Activated naive CD8-positive, alpha-beta T cell treated with anti-CD3 and anti-CD28 coated beads, Interleukin-2, amount 10 ng/mL, durations not matched to agents 7 days and 5 days (primary cell): ENCODE measurements at regions not wholly inside any gene's neighbourhood (a gene's known extent, or its start where the extent isn't known, plus 50 kb on each side); places are given as distances from the start of the nearest gene placed in this dataset.
A peak's percentile ranks its signal among the peaks of the same experiment; 100 is the strongest.

Source experiments
- ATAC-seq: fragments of 150-1000 bp; cut with Tn5 transposase; one replicate; pipeline ENCODE4 v1.10.0; 2021; ENCODE audit warnings: low read depth, moderate library complexity
- POLR2A ChIA-PET: fragments of 350-600 bp; sonication (Branson Sonifier 250); formaldehyde crosslinking; loops from one replicate; lab custom pipeline; 2021; ENCODE audit warnings: antibody characterized with exemption; lab: Charles Lee
- DNase-seq: peaks from one replicate; pipeline ENCODE4 v3.0.0; 2021
- H3K27ac Mint-ChIP-seq: one replicate; pipeline ENCODE4 v1.8.0; 2022; ENCODE audit warnings: mild to moderate bottlenecking, mixed read lengths
- H3K27me3 Mint-ChIP-seq: one replicate; pipeline ENCODE4 v1.8.0; 2022; ENCODE audit warnings: mild to moderate bottlenecking, moderate library complexity, mixed read lengths
- H3K36me3 Mint-ChIP-seq: one replicate; pipeline ENCODE4 v1.8.0; 2021; ENCODE audit warnings: mild to moderate bottlenecking, mixed read lengths
- H3K4me1 Mint-ChIP-seq: one replicate; pipeline ENCODE4 v1.8.0; 2021; ENCODE audit warnings: mixed read lengths
- H3K4me3 Mint-ChIP-seq: one replicate; pipeline ENCODE4 v1.8.0; 2022; ENCODE audit warnings: mild to moderate bottlenecking, moderate library complexity, mixed read lengths
- H3K9me3 Mint-ChIP-seq: one replicate; pipeline ENCODE4 v1.8.0; 2021; ENCODE audit warnings: mixed read lengths

DNA sequence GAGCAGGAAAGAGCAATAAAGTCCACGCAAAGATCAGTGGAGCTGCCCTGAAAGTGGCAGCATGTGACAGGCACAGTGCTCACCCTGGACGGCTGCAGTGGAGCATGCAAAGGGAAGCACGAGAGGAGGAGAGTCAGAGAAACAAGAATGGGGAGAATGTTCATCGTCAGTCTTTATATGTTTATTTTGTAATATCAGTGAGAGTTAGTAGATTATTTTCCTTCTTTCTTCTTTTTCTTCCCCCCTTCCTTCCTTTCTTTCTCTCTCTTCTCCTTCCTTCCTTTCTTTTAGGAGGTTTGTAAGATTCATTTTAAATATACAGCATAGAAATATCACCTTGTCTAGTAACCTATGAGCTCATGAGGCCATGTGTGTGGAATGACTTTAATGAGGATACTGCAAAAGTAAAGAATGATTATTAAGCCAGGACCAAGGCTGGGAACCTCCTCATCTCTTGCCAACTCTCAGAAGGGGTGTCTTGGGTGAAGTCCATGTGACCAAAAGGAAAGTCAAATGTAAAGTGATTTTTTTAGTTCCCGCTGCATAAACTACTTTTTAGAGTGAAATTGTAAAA, 321.1 kb downstream of the AASDHPPT start:
- no peaks in the 10 kb centered on the region for H3K27me3 Mint-ChIP-seq
- POLR2A ChIA-PET: no interaction called here
- ATAC-seq: no peak
- H3K9me3 Mint-ChIP-seq: peaks cover 11% of the 10 kb centered on the region
- H3K27ac Mint-ChIP-seq: no peak overlapping the region
- H3K4me3 Mint-ChIP-seq: no peak overlapping the region
- H3K36me3 Mint-ChIP-seq: no peaks in the 10 kb centered on the region
- no peaks in the 10 kb centered on the region for H3K4me1 Mint-ChIP-seq
- DNase-seq: no peak

DNA sequence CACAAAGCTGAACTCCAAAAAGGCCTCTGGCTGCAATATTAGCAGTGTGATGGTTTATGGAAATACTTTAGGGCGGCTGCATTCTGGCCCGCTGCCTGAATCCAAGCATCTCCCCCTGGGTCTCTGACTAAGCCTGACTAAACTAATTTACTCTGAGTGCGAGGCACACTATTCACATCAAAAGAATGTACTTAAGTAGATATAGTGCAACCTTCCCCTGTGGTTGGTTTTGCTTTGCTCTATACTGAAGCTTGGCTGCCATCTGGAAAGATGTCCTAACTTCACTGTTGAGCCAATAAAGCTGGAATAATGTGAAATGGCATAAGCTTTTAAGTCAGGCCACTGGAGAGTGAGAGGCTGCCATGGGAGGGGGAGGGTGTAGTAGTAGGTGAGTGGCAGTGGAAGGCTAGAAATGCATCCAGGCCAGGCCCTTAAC, 321.6 kb downstream of the AASDHPPT start:
- no peak overlapping the region for H3K27ac Mint-ChIP-seq

DNA sequence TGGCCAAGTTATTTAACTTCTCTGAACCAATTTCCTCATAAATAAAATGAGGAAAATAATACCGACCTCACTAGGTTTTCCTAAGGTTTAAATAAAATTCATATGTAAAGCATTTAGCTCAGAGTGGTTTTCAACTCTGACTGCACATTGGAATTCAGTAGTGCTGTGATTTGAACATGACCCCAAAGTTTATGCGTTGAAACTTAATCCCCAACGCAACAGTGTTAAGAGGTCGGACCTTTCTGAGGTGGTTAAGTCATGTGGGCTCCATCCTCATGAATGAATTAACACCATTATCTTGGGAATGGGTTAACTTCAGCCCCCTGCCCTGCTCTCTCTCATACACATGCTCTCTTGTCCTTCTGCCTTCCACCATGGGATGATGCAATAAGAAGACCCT, 322.2 kb downstream of the AASDHPPT start:
- POLR2A ChIA-PET: no interaction called here
- Mint-ChIP-seq H3K27me3 (no peaks in the 10 kb centered on the region), H3K9me3 (peaks cover 11% of the 10 kb centered on the region), H3K4me3 (no peak overlapping the region), H3K36me3 (no peaks in the 10 kb centered on the region), H3K4me1 (no peaks in the 10 kb centered on the region), H3K27ac (no peak overlapping the region)
- DNase-seq (no peak), ATAC-seq (no peak)

More for the DNA sequence above, 321.6 kb downstream of the AASDHPPT start:
- Mint-ChIP-seq H3K4me1 (no peaks in the 10 kb centered on the region), H3K27me3 (no peaks in the 10 kb centered on the region), H3K9me3 (peaks cover 13% of the 10 kb centered on the region), H3K36me3 (no peaks in the 10 kb centered on the region), H3K4me3 (no peak overlapping the region)
- no peak for DNase-seq
- POLR2A ChIA-PET: no interaction called here
- no peak for ATAC-seq

DNA sequence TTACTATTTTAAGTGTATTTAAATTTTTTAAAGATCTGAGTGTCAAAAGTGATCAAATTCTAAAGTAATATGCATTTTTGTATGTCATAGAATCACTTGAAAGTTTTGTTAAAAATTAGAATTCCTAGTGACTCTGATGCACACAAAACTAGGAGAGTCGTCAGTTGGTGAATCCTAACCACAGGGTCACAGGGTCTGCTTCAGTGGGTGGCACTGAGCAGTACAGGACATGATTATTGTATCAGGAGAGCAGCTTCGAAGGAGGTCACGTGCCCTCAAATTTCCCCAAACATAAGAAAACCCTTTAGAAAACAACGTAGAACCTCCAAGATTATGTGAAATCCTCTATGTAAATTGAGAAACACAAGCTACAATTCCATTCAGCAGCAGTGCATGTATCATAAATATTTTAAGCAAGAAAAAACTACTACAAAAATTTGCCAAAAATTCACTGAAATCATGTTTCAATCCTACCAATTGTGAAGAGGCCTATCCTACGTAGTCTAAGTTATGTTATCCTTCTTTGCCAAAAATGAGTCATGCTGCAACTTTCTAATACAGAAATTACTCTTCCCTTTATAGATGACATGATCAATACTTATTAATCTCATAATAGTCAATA, 323.6 kb downstream of the AASDHPPT start:
- no peak overlapping the region for H3K27ac Mint-ChIP-seq
- H3K4me1 Mint-ChIP-seq: no peaks in the 10 kb centered on the region
- POLR2A ChIA-PET: no interaction called here

DNA sequence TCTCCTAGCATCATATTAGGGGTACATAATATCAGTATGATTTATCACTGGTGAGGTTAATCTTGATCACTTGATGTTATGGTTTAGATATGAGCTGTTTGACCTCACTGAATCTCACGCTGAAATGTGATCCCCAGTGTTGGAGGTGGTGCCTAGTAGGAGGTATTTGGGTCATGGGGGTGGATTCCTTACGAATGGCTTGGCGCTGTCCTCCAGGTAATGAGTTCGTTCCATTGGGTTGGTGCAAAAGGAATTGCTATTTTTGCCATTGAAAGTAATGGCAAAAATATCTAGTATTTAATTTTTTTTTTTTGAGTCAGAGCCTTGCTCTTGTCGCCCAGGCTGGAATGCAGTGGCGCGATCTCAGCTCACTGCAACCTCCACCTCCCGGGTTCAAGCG, 326.3 kb downstream of the AASDHPPT start:
- H3K36me3 Mint-ChIP-seq: no peaks in the 10 kb centered on the region

More for the DNA sequence above, 323.6 kb downstream of the AASDHPPT start:
- Mint-ChIP-seq H3K27me3 (no peaks in the 10 kb centered on the region), H3K9me3 (peaks cover 8% of the 10 kb centered on the region), H3K4me3 (no peak overlapping the region), H3K36me3 (no peaks in the 10 kb centered on the region)
- ATAC-seq: no peak
- no peak for DNase-seq

DNA sequence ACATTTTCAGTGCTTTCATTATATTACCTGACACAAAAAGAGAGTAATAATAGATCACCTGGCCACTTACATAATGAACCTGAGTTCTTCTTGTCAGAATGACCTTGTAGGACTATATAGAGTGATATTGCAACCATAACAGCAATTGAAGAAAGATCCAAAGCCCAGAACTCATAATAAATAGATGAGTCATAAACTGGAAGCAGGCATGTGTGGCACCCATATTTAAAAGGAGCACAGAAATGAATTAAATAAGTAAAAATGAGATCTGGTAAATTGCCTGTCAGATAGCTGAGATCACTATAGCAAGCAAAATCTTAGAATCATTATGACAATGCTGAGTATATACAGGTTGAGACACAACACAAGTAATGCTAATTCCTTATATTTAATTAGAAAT, 331.8 kb downstream of the AASDHPPT start:
- Mint-ChIP-seq H3K27ac (no peak overlapping the region), H3K9me3 (no peaks in the 10 kb centered on the region), H3K36me3 (no peaks in the 10 kb centered on the region), H3K4me1 (no peaks in the 10 kb centered on the region), H3K27me3 (no peaks in the 10 kb centered on the region), H3K4me3 (no peak overlapping the region)
- POLR2A ChIA-PET: no interaction called here
- ATAC-seq: no peak
- no peak for DNase-seq

More for the DNA sequence above, 326.3 kb downstream of the AASDHPPT start:
- Mint-ChIP-seq H3K9me3 (peaks cover 4% of the 10 kb centered on the region), H3K4me1 (no peaks in the 10 kb centered on the region), H3K27me3 (no peaks in the 10 kb centered on the region), H3K4me3 (no peak overlapping the region), H3K27ac (no peak overlapping the region)
- ATAC-seq (no peak), DNase-seq (no peak)
- POLR2A ChIA-PET: no interaction called here

DNA sequence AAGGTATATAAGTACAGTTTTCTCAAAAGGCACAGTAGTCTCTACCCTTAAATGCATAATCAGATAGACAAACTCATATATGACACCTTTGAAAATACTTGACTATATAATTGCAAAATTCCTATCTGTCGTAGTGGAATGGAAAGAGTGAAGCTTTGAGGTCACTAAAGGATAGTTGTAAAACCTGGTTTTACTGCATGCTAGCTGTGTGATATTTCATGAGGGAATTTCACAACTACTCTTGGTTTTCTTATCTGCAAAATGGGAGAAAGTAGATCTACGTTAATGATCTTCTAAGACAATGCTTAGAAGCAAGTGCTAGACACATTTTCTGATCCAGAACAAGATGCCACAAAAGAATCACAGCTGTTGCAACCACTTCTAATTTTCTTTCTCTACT, 332.2 kb downstream of the AASDHPPT start:
- no peak overlapping the region for H3K27ac Mint-ChIP-seq
- no peaks in the 10 kb centered on the region for H3K4me1 Mint-ChIP-seq
- ATAC-seq (no peak), DNase-seq (no peak)
- no peaks in the 10 kb centered on the region for H3K27me3 Mint-ChIP-seq
- H3K9me3 Mint-ChIP-seq: no peaks in the 10 kb centered on the region
- H3K4me3 Mint-ChIP-seq: no peak overlapping the region
- POLR2A ChIA-PET: no interaction called here
- no peaks in the 10 kb centered on the region for H3K36me3 Mint-ChIP-seq

DNA sequence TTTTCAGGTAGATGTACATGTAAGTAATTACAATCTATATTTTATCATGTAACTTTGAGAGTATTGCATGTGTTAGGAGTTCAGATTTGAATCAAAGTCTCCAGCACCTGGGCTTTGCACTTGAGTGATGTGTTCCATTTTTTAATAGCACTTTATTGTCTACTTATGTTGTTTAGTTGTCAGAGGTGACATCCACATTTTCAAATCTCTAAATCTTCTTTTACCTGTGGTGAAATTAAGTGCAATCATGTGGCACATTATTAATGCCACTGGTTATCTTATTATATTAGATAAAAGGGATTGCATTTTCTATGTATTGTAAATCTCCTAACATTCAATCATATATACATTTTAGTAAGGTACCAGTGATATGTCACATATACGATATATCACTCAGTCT, 333.4 kb downstream of the AASDHPPT start:
- POLR2A ChIA-PET: no interaction called here
- Mint-ChIP-seq H3K36me3 (no peaks in the 10 kb centered on the region), H3K27ac (no peak overlapping the region)

DNA sequence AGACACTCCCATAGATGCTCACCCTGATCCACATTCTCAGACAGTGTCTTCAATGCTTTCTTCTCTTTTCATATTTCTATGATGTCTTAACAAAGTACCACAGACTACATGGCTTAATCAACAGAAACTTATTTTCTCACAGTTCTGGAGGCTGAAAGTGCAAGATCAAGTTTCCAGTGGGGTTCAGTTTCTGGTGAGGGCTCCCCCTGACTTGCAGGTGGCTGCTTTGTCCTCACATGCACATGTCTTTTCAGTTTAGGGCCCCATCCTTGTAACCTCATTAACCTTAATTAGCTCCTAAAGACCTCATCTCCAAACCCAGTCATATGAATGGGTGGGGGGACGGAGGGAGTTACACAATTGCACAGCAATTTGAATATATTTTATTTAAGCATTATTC, 335.8 kb downstream of the AASDHPPT start:
- ATAC-seq (no peak), DNase-seq (no peak)
- Mint-ChIP-seq H3K27me3 (no peaks in the 10 kb centered on the region), H3K4me3 (no peak overlapping the region), H3K9me3 (no peaks in the 10 kb centered on the region), H3K4me1 (no peaks in the 10 kb centered on the region), H3K36me3 (no peaks in the 10 kb centered on the region), H3K27ac (no peak overlapping the region)
- POLR2A ChIA-PET: no interaction called here

More for the DNA sequence above, 333.4 kb downstream of the AASDHPPT start:
- ATAC-seq: no peak
- Mint-ChIP-seq H3K27me3 (no peaks in the 10 kb centered on the region), H3K4me1 (no peaks in the 10 kb centered on the region), H3K4me3 (no peak overlapping the region), H3K9me3 (no peaks in the 10 kb centered on the region)
- DNase-seq: no peak

DNA sequence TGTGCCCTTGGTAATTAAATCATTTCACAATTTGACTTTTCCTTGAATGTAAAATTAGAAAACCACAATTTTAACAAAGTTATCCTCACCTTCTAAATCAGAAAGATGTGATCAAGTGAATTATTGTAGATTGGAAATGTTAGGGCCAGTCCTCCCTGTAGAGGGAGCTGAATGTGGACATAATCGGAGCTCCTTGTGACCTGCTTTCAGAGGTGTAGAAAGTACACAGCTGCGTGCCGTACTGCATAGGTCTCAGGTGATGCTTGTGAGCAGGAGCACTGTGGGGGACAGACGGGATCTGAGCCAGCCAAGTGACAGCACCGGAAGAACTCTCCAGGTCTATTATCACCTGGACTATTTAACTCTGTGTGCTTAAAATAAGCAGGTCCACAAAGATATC, 338.0 kb downstream of the AASDHPPT start:
- no peaks in the 10 kb centered on the region for H3K27me3 Mint-ChIP-seq
- H3K4me3 Mint-ChIP-seq: no peak overlapping the region
- H3K4me1 Mint-ChIP-seq: no peaks in the 10 kb centered on the region
- H3K9me3 Mint-ChIP-seq: no peaks in the 10 kb centered on the region
- H3K36me3 Mint-ChIP-seq: no peaks in the 10 kb centered on the region
- ATAC-seq (no peak), DNase-seq (no peak)
- H3K27ac Mint-ChIP-seq: peak overlapping the region; percentile 44
- POLR2A ChIA-PET: no interaction called here

DNA sequence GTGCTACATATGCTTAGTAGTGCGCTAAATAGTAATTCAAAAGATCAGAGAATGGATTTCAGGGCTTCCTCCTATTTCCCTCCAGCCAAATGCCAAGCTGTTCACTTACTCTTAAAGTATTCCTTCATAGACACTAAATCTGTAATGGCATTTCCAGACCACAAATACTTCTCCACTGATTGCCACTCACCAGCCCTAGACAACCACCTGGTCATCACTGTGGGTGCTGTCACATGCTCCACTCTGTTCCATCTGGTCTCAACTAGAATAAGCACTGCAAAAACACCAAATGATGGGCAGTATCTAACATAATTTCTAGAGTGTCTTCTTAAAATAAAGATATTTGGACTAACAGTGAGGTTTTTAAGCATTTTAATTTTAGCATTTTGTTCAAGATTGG, 341.3 kb downstream of the AASDHPPT start:
- ATAC-seq (no peak), DNase-seq (no peak)
- POLR2A ChIA-PET: no interaction called here
- Mint-ChIP-seq H3K36me3 (no peaks in the 10 kb centered on the region), H3K9me3 (no peaks in the 10 kb centered on the region), H3K27me3 (no peaks in the 10 kb centered on the region), H3K27ac (no peak overlapping the region), H3K4me3 (no peak overlapping the region), H3K4me1 (no peaks in the 10 kb centered on the region)

DNA sequence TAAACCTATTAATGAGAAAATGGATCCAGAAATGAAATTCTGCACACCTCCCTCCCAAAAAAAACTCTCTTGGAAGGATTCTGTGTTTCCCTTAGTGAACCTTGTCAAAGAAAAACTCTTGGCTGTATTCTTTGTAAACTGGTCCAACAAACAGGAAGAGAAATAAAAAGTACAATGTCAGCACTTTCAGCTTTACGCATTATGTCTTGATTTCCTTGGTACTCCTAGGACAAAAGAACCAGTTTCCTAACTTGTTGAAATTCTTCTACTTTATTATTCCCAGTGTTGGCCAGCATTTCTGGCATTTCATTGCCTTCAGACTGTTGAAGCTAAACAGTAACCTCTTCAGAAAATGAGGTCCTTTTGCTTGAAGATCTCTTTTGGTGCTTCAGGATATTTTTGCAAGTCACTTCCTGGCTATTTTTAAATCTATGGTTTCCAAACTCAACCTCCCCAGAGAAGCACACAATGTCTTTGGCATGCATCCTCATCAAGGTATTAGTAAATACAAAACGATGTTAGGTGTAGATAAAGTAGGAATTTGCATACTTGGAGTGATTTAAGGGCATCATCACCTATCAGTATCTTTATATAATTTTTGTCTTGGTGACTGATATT, 342.7 kb downstream of the AASDHPPT start:
- Mint-ChIP-seq H3K27ac (no peak overlapping the region), H3K4me1 (no peaks in the 10 kb centered on the region), H3K36me3 (no peaks in the 10 kb centered on the region), H3K9me3 (peaks cover 2% of the 10 kb centered on the region), H3K27me3 (no peaks in the 10 kb centered on the region), H3K4me3 (no peak overlapping the region)
- ATAC-seq (no peak), DNase-seq (no peak)
- POLR2A ChIA-PET: no interaction called here

DNA sequence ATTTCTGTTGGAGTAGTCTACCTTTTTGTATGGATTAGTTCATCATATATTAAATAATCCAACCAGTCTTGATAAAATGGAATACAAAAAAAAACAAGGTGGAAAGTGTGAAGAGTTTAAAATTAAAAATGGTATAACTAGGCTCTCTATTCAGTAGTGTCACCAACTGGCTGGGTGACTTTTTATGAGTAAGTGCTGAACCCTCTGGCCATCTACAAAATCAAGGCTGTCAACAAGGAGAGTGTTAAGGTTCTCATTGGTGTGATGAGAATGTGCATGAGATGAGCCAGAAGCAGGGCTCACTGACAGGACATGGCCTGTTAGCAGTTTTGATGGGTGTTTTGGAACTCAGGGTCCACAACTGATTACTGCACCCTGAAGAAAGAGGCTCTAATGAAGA, 343.2 kb downstream of the AASDHPPT start:
- H3K27ac Mint-ChIP-seq: no peak overlapping the region
- H3K4me3 Mint-ChIP-seq: no peak overlapping the region
- no peaks in the 10 kb centered on the region for H3K4me1 Mint-ChIP-seq
- H3K27me3 Mint-ChIP-seq: no peaks in the 10 kb centered on the region
- DNase-seq (no peak), ATAC-seq (no peak)
- H3K9me3 Mint-ChIP-seq: peaks cover 2% of the 10 kb centered on the region
- no peaks in the 10 kb centered on the region for H3K36me3 Mint-ChIP-seq
- POLR2A ChIA-PET: no interaction called here

DNA sequence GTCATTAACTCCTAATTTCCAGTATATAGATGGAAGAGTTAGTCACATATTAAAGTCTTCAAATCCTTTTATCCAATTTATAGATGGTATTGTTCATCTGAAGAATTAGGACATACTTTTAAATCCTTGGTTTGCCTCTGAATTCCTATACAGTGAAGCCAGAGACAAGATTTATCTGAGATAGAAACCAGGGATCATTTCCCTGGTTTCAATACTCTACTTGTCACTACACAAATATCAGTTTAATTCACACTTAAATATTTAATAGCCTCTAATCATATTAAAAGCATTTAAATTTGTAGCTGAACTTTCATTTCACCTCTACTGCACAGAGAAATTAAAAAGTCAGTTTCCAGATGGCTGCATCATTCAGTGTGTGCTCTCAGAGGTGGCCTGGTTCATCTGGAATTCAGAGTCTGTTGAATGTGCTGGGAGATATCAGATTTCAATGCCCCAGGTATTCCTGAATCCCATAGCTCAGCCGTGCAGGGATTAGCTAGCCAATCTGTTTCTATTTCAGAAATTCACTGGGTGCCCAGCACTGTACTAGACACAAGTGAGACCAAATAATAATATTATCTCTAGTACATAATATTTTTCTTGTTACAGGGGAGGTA, 344.3 kb downstream of the AASDHPPT start:
- ATAC-seq: no peak
- Mint-ChIP-seq H3K27me3 (no peaks in the 10 kb centered on the region), H3K27ac (no peak overlapping the region), H3K4me1 (no peaks in the 10 kb centered on the region), H3K36me3 (no peaks in the 10 kb centered on the region), H3K4me3 (no peak overlapping the region), H3K9me3 (peaks cover 2% of the 10 kb centered on the region)
- POLR2A ChIA-PET: no interaction called here
- DNase-seq: no peak
